NB4 (cell line): ENCODE measurements at regions not wholly inside any gene's neighbourhood (a gene's known extent, or its start where the extent isn't known, plus 50 kb on each side); places are given as distances from the start of the nearest gene placed in this dataset.

Experiments
- MYC ChIP-seq: IDR thresholded peaks from 2 replicates; pipeline ENCODE4 v1.6.1; 2011; ENCODE audit warnings: low read depth, low read length
- POLR2A ChIP-seq: IDR thresholded peaks from 2 replicates; pipeline ENCODE4 v1.6.1; 2011; ENCODE audit warnings: mild to moderate bottlenecking; ENCODE audit not compliant: insufficient read length; ENCODE audit errors: extremely low read depth
- TF ChIP-seq, protein P1 (sequence below): IDR thresholded peaks from one replicate; pipeline ENCODE4 v1.5.1; 2012; ENCODE audit warnings: low read depth, low read length

DNA sequence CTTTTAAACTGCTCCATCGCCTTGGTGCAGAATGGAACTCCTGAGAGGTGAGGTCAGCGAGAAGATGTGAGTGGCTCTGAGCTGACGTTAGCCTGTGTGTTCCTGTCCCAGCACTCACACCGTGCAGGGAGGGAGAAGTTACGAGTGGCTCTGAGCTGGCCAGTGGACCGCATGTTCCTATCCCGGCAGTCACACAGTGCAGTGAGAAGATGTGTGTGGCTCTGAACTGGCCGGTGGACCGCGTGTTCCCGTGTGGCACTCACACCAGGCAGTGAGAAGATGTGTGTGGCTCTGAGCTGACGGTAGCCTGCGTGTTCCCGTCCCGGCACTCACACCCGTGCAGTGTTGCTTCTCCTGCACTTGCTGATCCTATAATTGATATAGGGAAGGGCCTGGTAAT, 59.9 kb downstream of the VCPKMT start:
- TF ChIP-seq, protein P1, sequence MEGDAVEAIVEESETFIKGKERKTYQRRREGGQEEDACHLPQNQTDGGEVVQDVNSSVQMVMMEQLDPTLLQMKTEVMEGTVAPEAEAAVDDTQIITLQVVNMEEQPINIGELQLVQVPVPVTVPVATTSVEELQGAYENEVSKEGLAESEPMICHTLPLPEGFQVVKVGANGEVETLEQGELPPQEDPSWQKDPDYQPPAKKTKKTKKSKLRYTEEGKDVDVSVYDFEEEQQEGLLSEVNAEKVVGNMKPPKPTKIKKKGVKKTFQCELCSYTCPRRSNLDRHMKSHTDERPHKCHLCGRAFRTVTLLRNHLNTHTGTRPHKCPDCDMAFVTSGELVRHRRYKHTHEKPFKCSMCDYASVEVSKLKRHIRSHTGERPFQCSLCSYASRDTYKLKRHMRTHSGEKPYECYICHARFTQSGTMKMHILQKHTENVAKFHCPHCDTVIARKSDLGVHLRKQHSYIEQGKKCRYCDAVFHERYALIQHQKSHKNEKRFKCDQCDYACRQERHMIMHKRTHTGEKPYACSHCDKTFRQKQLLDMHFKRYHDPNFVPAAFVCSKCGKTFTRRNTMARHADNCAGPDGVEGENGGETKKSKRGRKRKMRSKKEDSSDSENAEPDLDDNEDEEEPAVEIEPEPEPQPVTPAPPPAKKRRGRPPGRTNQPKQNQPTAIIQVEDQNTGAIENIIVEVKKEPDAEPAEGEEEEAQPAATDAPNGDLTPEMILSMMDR, result no peak
- TF ChIP-seq POLR2A (no peak), MYC (no peak)
